Stomach smooth muscle (tissue), 2 donors: ENCODE measurements at regions not wholly inside any gene's neighbourhood (a gene's known extent, or its start where the extent isn't known, plus 50 kb on each side); places are given as distances from the start of the nearest gene placed in this dataset.
"Not testable (repeated sequence)": the region's sequence is repeated elsewhere in the genome, so short reads cannot be mapped to it uniquely, and the experiment has no call there.

Source experiments
- H3K27ac ChIP-seq: one replicate; pipeline ENCODE4 v1.7.0; 2013; ENCODE audit warnings: mild to moderate bottlenecking, low read length, inconsistent platforms
- H3K27me3 ChIP-seq, 2 donors: one replicate each; pipeline ENCODE4 v1.7.0; 2013; ENCODE audit warnings: low read length in 2 of 2; ENCODE audit not compliant: insufficient read depth in 2 of 2, control insufficient read depth in 1 of 2
- H3K36me3 ChIP-seq, 2 donors: one replicate each; pipeline ENCODE4 v1.7.0; 2013; ENCODE audit warnings: low read length in 2 of 2; ENCODE audit not compliant: control insufficient read depth in 2 of 2, insufficient read depth in 2 of 2
- H3K4me1 ChIP-seq: one replicate; pipeline ENCODE4 v1.7.0; 2013; ENCODE audit warnings: low read length; ENCODE audit not compliant: control insufficient read depth, insufficient read depth
- H3K4me3 ChIP-seq, 2 donors: one replicate each; pipeline ENCODE4 v1.7.0; 2013; ENCODE audit warnings: low read length in 2 of 2
- H3K9ac ChIP-seq, 2 donors: one replicate each; pipeline ENCODE4 v1.7.0; 2013; ENCODE audit warnings: low read length in 2 of 2, mild to moderate bottlenecking in 1 of 2
- H3K9me3 ChIP-seq, 2 donors: one replicate each; pipeline ENCODE4 v1.7.0; 2013; ENCODE audit warnings: low read length in 2 of 2; ENCODE audit not compliant: control insufficient read depth in 2 of 2
- donor health status: healthy.
- donor health status: Pancreatic carcinoma.

DNA sequence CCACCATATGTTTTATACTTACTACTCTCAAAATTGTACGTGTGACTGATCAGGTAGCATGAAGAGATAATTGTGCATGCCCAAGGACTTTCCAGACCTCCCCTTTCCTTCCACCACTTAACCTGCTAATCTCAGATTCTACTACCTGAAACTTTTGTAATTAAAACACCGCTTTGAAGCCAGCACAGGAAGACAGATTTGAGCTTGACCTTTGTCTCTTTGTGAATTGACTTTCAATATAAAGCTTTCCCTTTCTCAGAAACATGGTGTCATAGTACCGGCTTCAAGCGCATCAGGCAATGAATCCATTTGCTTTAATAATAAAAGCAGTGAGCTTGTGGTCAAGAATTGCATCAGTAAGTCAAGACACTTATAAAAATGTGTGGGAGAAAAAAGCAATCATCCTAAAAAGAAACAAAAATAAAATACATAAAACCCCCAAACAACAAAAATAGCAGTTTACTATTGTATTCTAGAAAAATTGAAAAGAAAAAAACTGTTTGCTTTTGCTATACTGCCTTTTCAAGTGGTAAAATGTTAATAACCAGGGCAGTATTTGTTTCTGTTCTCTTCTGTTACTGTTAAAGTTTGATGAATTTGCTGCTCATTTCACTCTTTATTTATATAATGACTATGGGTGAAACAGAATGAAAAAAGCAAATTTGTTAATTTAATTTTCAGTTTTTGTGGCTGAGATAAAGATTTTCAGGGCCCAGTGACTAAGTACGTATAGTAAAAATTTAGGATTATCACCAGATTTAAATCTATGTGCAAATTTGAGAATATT, 2075.3 kb downstream of the PCDH9 start:
- Histone ChIP-seq H3K9ac (no peak overlapping the region), H3K27ac (no peak overlapping the region), H3K27me3 (no peaks in the 10 kb centered on the region), H3K9me3 (no peaks in the 10 kb centered on the region), H3K4me3 (no peak overlapping the region), H3K4me1 (no peaks in the 10 kb centered on the region), H3K36me3 (no peaks in the 10 kb centered on the region)

- Histone ChIP-seq H3K4me1 (no peaks in the 10 kb centered on the region), H3K4me3 (no peak overlapping the region), H3K9me3 (no peaks in the 10 kb centered on the region), H3K27ac (no peak overlapping the region), H3K9ac (no peak overlapping the region), H3K36me3 (no peaks in the 10 kb centered on the region), H3K27me3 (no peaks in the 10 kb centered on the region)
These were observed 2080.4 kb downstream of the PCDH9 start for GRCh38 chr13:65149687-65150086.

GRCh38 chr13:65143920-65144319, 2086.2 kb downstream of the PCDH9 start:
- Histone ChIP-seq H3K27me3 (no peaks in the 10 kb centered on the region), H3K4me1 (no peaks in the 10 kb centered on the region), H3K9me3 (no peaks in the 10 kb centered on the region), H3K4me3 (no peak overlapping the region), H3K27ac (no peak overlapping the region), H3K9ac (no peak overlapping the region), H3K36me3 (no peaks in the 10 kb centered on the region)

GRCh38 chr13:65133094-65133493, 2097.0 kb downstream of the PCDH9 start:
- no peak overlapping the region for H3K4me3 ChIP-seq
- no peak overlapping the region for H3K27ac ChIP-seq
- no peaks in the 10 kb centered on the region for H3K9me3 ChIP-seq

GRCh38 chr13:65125236-65125635, 2104.9 kb downstream of the PCDH9 start:
- Histone ChIP-seq H3K36me3 (no peaks in the 10 kb centered on the region), H3K27me3 (no peaks in the 10 kb centered on the region), H3K9ac (no peak overlapping the region), H3K9me3 (no peaks in the 10 kb centered on the region), H3K27ac (no peak overlapping the region), H3K4me3 (no peak overlapping the region), H3K4me1 (no peaks in the 10 kb centered on the region)

More at GRCh38 chr13:65133094-65133493, 2097.0 kb downstream of the PCDH9 start:
- no peak overlapping the region for H3K9ac ChIP-seq
- H3K27me3 ChIP-seq, result no peaks in the 10 kb centered on the region
- H3K4me1 ChIP-seq, result no peaks in the 10 kb centered on the region
- H3K36me3 ChIP-seq, result no peaks in the 10 kb centered on the region

DNA sequence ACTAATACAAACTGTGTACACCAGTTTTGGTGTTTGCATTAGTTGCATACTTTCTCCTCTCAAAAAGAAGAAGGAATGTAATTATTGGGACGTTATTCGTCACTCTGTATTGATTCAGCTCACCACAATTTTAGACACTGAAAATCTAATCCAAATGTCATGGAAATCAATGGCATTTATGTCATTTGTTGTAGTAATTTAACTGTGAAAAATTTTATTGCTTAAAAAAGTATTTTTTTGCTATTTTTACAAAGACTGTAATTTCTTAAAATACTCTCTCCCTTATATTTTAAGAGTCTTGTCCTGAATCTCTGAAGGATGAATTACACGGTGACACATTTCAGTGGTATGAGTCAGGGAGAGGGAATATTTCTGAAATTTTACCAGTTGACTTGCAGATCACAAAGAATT, 2117.6 kb downstream of the PCDH9 start:
- H3K27me3 ChIP-seq, result no peaks in the 10 kb centered on the region
- H3K4me1 ChIP-seq, result no peaks in the 10 kb centered on the region
- no peak overlapping the region for H3K9ac ChIP-seq
- no peaks in the 10 kb centered on the region for H3K36me3 ChIP-seq
- H3K27ac ChIP-seq, result no peak overlapping the region
- no peaks in the 10 kb centered on the region for H3K9me3 ChIP-seq
- H3K4me3 ChIP-seq, result no peak overlapping the region

DNA sequence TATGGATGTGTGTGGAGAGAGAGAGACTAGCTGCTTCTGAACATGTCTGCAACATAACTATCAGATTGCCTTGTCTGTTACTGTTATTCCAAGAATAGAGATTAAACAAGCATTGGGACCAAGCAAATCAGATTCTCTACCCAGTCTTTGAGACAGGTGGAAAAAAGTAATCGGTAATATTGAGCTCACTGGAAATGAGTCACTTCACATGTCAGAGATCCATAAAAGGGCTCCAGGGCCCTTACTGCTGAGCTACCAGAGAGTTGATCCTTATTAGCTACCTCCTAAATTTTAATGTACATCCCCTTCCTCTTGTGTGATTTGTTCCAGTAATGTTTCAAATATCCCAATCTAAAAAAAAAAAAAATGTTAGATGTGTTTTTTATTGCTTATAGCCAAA, 2118.0 kb downstream of the PCDH9 start:
- Histone ChIP-seq H3K4me3 (no peak overlapping the region), H3K27me3 (no peaks in the 10 kb centered on the region), H3K4me1 (no peaks in the 10 kb centered on the region), H3K36me3 (no peaks in the 10 kb centered on the region), H3K9me3 (no peaks in the 10 kb centered on the region), H3K27ac (no peak overlapping the region), H3K9ac (no peak overlapping the region)

DNA sequence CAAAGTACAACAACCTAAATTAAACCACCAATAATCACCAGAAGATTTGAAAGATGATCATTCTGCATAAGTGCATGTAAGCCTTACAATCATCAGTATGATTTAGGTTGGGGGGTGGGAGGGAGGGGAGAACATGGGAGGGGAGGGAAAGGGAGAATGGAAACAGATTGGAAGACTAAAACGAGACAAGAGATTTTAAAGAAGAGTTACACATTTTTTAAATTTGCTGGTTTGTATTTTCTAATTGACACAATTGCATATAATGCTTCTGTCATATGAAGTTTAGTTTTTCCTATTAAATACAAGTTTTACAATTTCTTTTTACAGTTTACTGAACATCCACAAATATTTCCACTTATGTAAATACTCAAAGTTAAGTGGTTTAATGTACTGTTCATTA, 2118.9 kb downstream of the PCDH9 start:
- Histone ChIP-seq H3K27ac (no peak overlapping the region), H3K36me3 (no peaks in the 10 kb centered on the region), H3K9me3 (no peaks in the 10 kb centered on the region), H3K27me3 (no peaks in the 10 kb centered on the region), H3K4me1 (no peaks in the 10 kb centered on the region), H3K4me3 (no peak overlapping the region), H3K9ac (no peak overlapping the region)

- not testable (repeated sequence) for H3K36me3 ChIP-seq, H3K9me3 ChIP-seq, H3K4me1 ChIP-seq, H3K27me3 ChIP-seq, H3K9ac ChIP-seq, H3K27ac ChIP-seq, H3K4me3 ChIP-seq
These were observed 2125.7 kb downstream of the PCDH9 start for GRCh38 chr13:65104436-65104835.

GRCh38 chr13:65103351-65103750, 2126.8 kb downstream of the PCDH9 start:
- Histone ChIP-seq H3K27ac (no peak overlapping the region), H3K4me3 (no peak overlapping the region), H3K36me3 (no peaks in the 10 kb centered on the region), H3K27me3 (no peaks in the 10 kb centered on the region), H3K4me1 (no peaks in the 10 kb centered on the region), H3K9ac (no peak overlapping the region), H3K9me3 (peaks cover 0 to 3% of the 10 kb centered on the region in 2 donors)

DNA sequence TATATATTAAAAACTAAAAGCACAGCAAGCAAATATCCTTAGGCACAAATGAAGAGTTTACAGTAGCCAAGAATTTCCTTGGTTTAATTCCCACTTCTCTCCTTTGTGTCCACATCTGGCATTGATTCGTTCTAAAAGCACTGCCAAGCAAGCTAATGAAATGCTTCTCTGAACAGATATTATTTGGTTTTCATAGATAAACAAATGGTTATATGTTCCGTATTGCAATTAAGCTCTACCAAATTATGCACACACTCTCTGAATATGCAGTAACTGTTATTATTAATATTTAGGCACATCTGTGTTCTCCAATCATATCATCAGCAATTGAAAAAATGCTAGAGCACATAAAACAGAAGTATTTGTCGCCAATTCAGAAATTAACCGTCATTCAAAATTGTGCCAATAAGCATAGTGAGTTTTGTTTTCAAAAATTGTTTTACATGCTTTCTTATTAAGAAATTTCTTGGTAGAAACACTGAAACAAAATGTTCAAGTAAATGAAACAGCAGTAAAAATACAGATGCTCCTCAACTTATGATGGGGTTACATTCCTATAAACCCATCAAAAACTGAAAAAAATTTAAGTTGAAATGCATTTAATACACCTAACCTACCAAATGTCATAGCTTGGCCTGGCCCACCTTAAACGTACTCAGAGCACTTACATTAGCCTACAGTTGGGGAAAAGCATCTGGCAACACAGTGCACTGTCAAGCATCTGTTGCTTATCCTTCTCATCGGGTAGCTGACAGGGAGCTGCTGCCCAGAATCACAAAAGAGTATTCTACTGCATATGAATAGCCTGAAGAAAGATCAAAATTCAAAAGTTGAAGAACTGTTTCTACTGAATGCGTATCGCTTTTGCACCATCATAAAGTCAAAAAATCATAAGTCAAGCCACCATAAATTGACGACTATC, 2134.7 kb downstream of the PCDH9 start:
- Histone ChIP-seq H3K4me1 (no peaks in the 10 kb centered on the region), H3K27me3 (no peaks in the 10 kb centered on the region), H3K9me3 (no peaks in the 10 kb centered on the region), H3K36me3 (no peaks in the 10 kb centered on the region), H3K27ac (no peak overlapping the region), H3K4me3 (no peak overlapping the region), H3K9ac (no peak overlapping the region)
